Endothelial cell (in vitro differentiated cells): ENCODE measurements at regions not wholly inside any gene's neighbourhood (a gene's known extent, or its start where the extent isn't known, plus 50 kb on each side); places are given as distances from the start of the nearest gene placed in this dataset.

ENCODE experiments used
- DNase-seq: peaks from one replicate; pipeline ENCODE4 v3.0.0; 2021; ENCODE audit warnings: low spot score
- H3K27ac Mint-ChIP-seq: one replicate; pipeline ENCODE4 v1.8.0; 2021; ENCODE audit warnings: mixed read lengths, inconsistent platforms; ENCODE audit not compliant: unreplicated experiment
- H3K27me3 Mint-ChIP-seq: one replicate; pipeline ENCODE4 v1.8.0; 2021; ENCODE audit warnings: mild to moderate bottlenecking, moderate library complexity, mixed read lengths, inconsistent platforms; ENCODE audit not compliant: unreplicated experiment
- H3K36me3 Mint-ChIP-seq: one replicate; pipeline ENCODE4 v1.8.0; 2021; ENCODE audit warnings: mild to moderate bottlenecking, low read depth, mixed read lengths, inconsistent platforms; ENCODE audit not compliant: unreplicated experiment
- H3K4me1 Mint-ChIP-seq: one replicate; pipeline ENCODE4 v1.8.0; 2021; ENCODE audit warnings: mild to moderate bottlenecking, mixed read lengths, inconsistent platforms; ENCODE audit not compliant: unreplicated experiment
- H3K4me3 Mint-ChIP-seq: one replicate; pipeline ENCODE4 v1.8.0; 2021; ENCODE audit warnings: mild to moderate bottlenecking, mixed read lengths, inconsistent platforms; ENCODE audit not compliant: unreplicated experiment
- H3K9me3 Mint-ChIP-seq: one replicate; pipeline ENCODE4 v1.8.0; 2021; ENCODE audit warnings: mixed read lengths, inconsistent platforms; ENCODE audit not compliant: unreplicated experiment
- TF ChIP-seq, protein P1 (sequence below): fragments of 200-600 bp; sonication (generic); IDR thresholded peaks from one replicate; pipeline ENCODE4 v1.5.0; 2021; ENCODE audit warnings: antibody characterized with exemption; ENCODE audit not compliant: unreplicated experiment

DNA sequence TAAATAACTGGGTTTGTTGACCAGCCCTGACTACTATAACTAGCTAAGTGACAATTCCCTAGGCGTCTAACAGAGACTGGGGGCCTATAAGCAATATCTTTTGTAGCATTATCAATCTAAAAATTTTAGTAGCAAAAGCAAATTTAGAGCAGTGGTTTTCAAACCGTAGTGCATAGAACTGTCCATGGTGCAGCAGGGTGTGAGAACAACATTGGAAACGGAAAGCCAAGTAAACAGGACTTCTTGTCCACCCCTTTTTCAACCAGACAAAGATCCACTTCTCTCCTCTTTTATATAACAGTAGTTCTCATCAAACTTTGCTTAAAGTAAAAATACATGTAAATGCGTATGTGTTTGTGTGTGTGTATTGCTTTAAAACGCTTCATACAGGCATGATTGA lies 1099.1 kb upstream of the ATXN8OS start:
- Mint-ChIP-seq H3K4me3 (no peak overlapping the region), H3K4me1 (no peaks in the 10 kb centered on the region), H3K27ac (no peak overlapping the region), H3K9me3 (no peaks in the 10 kb centered on the region), H3K27me3 (peaks cover 1% of the 10 kb centered on the region), H3K36me3 (no peaks in the 10 kb centered on the region)
- no peak for DNase-seq
- TF ChIP-seq, protein P1, sequence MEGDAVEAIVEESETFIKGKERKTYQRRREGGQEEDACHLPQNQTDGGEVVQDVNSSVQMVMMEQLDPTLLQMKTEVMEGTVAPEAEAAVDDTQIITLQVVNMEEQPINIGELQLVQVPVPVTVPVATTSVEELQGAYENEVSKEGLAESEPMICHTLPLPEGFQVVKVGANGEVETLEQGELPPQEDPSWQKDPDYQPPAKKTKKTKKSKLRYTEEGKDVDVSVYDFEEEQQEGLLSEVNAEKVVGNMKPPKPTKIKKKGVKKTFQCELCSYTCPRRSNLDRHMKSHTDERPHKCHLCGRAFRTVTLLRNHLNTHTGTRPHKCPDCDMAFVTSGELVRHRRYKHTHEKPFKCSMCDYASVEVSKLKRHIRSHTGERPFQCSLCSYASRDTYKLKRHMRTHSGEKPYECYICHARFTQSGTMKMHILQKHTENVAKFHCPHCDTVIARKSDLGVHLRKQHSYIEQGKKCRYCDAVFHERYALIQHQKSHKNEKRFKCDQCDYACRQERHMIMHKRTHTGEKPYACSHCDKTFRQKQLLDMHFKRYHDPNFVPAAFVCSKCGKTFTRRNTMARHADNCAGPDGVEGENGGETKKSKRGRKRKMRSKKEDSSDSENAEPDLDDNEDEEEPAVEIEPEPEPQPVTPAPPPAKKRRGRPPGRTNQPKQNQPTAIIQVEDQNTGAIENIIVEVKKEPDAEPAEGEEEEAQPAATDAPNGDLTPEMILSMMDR = no peak

DNA sequence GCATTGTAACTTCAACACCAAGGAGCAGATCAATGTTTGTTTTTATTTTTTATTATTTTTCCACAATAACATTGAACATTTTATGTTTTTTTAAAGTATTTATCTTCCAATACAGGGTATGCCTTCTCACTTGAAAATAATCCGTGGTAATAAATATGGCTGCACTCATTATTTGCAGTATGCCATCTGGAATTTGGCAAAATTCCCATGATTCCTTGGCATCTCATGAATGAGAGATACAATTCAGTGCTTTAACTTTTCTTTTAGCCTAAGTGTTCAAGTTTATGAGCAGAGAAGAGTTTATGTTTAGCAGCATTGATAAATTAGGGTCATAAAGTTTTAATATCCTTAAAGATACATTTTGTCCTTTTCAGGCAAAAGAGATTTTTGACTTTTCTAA lies 1109.6 kb upstream of the ATXN8OS start:
- H3K27me3 Mint-ChIP-seq = no peaks in the 10 kb centered on the region
- no peaks in the 10 kb centered on the region for H3K4me1 Mint-ChIP-seq
- H3K4me3 Mint-ChIP-seq = no peak overlapping the region
- H3K27ac Mint-ChIP-seq = no peak overlapping the region
- H3K36me3 Mint-ChIP-seq = no peaks in the 10 kb centered on the region
- TF ChIP-seq, protein P1 = no peak
- H3K9me3 Mint-ChIP-seq = no peaks in the 10 kb centered on the region
- DNase-seq = no peak

DNA sequence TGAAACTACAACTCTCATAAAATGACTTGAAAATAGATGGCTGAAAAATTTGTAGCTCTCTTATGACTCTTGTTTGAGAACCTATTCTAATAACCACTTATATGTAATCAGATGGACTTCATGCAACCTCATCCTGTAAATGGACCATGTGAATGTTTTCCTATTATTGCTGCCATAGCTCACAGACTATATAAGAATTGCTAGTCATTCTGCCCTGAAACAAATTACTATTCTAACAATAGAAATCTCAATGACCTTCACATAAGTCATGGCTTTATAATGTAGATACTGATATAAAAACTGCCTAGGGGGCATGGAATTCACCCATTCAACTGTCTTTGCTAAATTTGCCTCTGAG lies 1111.0 kb upstream of the ATXN8OS start:
- H3K4me1 Mint-ChIP-seq = no peaks in the 10 kb centered on the region
- H3K27ac Mint-ChIP-seq = no peak overlapping the region
- no peak overlapping the region for H3K4me3 Mint-ChIP-seq
- no peak for DNase-seq
- no peaks in the 10 kb centered on the region for H3K27me3 Mint-ChIP-seq
- no peaks in the 10 kb centered on the region for H3K9me3 Mint-ChIP-seq
- TF ChIP-seq, protein P1 = no peak
- H3K36me3 Mint-ChIP-seq = no peaks in the 10 kb centered on the region

DNA sequence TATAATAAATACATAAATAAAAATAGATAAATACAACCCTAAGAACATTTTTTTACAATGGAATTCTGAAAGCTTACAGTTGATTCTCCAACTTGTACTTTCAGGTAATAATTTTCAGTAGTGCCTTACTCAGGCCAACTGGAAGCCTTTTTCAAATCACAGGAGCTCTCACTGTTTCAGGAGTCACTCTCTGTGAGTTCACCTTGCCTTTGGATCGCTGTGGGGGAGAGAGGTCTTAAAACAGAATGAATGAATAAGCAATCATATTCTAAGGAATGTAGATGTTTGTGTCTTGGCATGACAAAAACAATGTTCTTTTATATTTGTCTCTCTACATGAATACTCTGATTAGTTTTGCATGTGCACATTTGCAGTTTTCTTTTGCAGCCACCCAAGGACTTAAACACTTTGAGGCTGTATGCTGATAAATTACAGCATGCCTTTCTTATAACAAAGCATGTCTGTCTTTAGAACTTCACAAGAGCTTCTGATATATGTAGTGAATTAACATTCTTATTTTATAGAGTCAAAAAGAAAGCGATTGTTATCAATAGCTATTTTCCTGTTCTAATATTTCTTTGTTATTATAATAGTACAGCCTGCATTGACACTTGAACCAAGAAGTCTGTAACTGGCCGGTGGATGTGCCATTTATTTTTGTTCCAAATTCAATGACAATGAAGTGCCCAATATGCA lies 1111.5 kb upstream of the ATXN8OS start:
- TF ChIP-seq, protein P1 = no peak
- Mint-ChIP-seq H3K4me3 (no peak overlapping the region), H3K4me1 (no peaks in the 10 kb centered on the region), H3K27ac (no peak overlapping the region), H3K36me3 (no peaks in the 10 kb centered on the region), H3K27me3 (no peaks in the 10 kb centered on the region), H3K9me3 (no peaks in the 10 kb centered on the region)
- no peak for DNase-seq

DNA sequence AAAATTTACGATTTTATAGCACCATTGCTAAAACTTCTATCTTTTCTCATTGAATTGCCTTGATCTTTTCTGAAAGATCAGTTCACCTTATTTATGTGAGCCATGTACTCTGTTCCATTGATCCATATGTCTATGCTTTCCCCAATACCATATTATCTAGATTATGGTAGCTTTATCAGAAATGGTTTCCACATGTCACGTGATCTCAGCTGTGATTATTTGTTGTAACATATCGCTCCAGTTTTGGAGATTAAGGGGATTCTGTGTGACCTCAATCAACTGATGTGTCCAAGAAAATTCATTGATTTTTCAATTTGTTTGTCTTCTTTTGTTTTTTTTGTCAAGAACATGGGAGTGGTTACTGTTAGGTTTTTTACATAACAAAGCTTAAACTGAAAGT lies 1114.5 kb upstream of the ATXN8OS start:
- no peaks in the 10 kb centered on the region for H3K36me3 Mint-ChIP-seq
- no peak overlapping the region for H3K4me3 Mint-ChIP-seq
- H3K9me3 Mint-ChIP-seq = no peaks in the 10 kb centered on the region
- no peak for DNase-seq
- TF ChIP-seq, protein P1 = no peak
- no peaks in the 10 kb centered on the region for H3K27me3 Mint-ChIP-seq
- no peaks in the 10 kb centered on the region for H3K4me1 Mint-ChIP-seq
- H3K27ac Mint-ChIP-seq = no peak overlapping the region
